ENCODE measurements at regions not wholly inside any gene's neighbourhood (a gene's known extent, or its start where the extent isn't known, plus 50 kb on each side); places are given as distances from the start of the nearest gene placed in this dataset.

DNA sequence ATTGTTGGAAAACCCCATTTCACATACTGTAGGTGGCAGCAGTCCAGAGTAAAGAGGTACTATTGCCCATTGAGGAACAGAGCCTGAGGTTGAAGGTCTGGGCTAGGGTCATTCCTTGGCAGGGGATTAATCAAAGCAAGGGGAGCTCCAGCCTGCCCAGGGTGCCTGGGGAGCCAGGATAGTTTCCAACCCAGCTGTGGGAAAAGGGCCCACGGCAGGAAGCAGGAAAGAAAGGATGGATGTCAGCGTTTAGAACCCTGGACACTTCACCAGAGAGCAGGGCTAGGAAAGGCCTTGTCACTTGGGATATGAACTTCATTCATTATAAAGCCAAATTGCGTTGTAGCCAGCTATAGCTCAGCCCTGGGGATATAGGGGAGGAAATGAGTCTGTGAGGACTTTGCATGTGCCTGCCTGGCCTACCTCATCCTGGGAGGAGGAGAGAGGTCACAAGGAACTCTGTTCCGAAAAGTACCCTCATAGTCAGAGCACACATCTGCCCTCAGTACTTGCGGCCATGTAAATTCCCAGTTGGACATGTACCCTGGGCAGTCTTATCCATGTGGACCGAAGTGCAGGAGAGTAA is 140.2 kb upstream of the COPS8 start:
- no peak for DNase-seq (ENCODE audit: low read depth)
- TF ChIP-seq, protein P1, sequence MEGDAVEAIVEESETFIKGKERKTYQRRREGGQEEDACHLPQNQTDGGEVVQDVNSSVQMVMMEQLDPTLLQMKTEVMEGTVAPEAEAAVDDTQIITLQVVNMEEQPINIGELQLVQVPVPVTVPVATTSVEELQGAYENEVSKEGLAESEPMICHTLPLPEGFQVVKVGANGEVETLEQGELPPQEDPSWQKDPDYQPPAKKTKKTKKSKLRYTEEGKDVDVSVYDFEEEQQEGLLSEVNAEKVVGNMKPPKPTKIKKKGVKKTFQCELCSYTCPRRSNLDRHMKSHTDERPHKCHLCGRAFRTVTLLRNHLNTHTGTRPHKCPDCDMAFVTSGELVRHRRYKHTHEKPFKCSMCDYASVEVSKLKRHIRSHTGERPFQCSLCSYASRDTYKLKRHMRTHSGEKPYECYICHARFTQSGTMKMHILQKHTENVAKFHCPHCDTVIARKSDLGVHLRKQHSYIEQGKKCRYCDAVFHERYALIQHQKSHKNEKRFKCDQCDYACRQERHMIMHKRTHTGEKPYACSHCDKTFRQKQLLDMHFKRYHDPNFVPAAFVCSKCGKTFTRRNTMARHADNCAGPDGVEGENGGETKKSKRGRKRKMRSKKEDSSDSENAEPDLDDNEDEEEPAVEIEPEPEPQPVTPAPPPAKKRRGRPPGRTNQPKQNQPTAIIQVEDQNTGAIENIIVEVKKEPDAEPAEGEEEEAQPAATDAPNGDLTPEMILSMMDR (IDR thresholded peaks at IDR 0.05; ENCODE audit: low read depth, low read length, missing control alignments) = no peak
- no peak overlapping the region for H3K4me3 ChIP-seq (ENCODE audit: low read depth, low read length)

DNA sequence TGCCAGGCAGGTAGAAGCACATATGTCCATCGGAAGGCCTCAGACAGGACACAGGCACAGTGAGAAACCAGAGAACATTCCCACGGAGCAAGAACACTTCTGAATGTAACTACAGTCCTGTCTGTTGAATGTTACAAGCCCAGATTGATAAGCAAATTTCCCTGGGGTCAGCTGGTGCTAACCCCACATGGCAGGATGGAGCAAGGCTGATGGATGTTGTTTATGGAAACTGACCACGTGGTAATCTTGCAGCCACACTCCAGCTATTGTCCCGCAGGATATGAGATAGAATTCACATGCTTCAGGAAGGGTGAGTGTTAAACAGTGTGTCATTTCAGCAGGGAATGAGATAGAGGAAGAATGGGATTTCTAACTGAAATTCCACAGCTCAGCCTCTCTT is 138.8 kb upstream of the COPS8 start:
- no peak for DNase-seq (ENCODE audit: low read depth)
- TF ChIP-seq, protein P1 (IDR thresholded peaks at IDR 0.05; ENCODE audit: low read depth, low read length, missing control alignments) = no peak
- no peak overlapping the region for H3K4me3 ChIP-seq (ENCODE audit: low read depth, low read length)

DNA sequence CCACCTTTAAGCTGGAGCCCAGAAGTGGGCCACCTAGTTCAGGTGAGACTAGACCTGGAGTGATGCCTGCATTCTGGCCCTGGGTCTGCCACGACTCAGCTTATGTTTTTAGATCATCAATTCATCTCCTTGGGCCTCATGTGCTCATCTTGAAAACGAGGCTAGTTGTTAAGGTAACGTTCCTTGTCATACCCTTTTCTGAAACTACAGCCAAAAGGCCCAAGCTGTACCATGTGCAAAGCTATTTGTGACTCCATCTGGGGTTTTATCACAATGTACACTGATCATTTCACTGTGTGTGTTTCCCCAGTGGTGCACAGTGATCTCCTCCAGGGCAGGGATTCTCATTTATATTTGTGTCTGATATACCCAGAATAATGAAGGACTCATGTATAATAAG is 138.4 kb upstream of the COPS8 start:
- DNase-seq (ENCODE audit: low read depth) = no peak
- H3K4me3 ChIP-seq (ENCODE audit: low read depth, low read length) = no peak overlapping the region
- TF ChIP-seq, protein P1 (IDR thresholded peaks at IDR 0.05; ENCODE audit: low read depth, low read length, missing control alignments) = no peak

DNA sequence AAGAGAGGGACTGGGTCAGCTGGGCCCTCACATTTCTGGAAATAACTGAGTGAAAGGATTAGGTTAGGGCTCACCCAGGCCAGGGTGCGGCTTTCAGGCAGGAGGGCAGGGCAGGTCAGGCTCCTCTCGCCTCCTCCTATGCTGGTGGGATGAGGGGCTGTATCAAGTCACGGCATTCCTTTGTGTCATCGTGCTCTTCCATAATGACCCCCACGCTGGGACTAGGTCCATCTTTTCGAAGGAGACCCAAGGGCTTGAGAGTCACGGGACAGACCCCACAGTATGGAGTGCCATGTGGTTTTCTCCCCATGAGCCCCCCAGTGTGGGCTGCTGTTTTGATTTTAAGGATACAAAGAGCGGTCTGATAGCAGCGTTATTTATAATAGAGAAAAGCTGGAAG is 137.8 kb upstream of the COPS8 start:
- TF ChIP-seq, protein P1 (IDR thresholded peaks at IDR 0.05; ENCODE audit: low read depth, low read length, missing control alignments) = no peak
- H3K4me3 ChIP-seq (ENCODE audit: low read depth, low read length) = no peak overlapping the region
- DNase-seq (ENCODE audit: low read depth) = no peak

DNA sequence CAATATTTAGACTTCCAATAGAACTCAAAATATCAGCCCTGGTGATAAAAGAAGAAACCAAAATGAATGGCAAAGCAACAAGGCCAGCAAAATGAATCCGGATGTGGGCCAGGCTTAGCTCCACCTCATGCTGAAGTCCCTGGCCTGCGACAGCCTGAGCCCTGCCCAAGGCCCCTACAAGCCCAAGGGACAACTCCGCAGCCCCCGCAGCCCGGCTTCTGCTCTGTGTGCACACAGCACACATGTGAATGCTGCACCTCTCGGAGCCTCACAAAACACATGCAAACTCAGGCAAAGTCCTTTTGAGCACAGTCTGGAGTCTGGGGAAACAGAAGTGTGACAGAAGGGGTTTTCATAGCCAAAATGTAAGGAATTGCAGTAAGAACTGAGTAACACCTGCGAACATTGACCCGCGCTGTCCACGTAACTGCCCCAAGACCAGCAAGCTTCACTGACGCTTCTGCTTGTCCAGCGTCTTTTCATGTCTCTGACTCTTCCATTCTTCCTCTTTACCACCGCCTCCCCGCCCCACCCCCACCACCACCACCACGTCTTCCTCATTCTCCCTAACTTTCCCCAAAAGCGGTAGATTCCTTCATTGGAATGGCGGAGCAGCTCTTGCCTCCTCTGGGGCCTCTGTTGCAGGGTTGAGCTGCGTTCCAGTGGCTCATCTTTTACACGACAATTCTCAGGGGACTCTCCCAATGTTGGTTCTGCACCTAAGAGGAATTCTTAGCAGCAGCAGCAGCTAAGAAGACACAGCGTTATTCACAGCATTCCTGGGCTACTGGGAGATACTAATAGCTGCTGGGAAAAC is 136.4 kb upstream of the COPS8 start:
- H3K4me3 ChIP-seq (ENCODE audit: low read depth, low read length) = no peak overlapping the region
- TF ChIP-seq, protein P1 (IDR thresholded peaks at IDR 0.05; ENCODE audit: low read depth, low read length, missing control alignments) = no peak
- no peak for DNase-seq (ENCODE audit: low read depth)

DNA sequence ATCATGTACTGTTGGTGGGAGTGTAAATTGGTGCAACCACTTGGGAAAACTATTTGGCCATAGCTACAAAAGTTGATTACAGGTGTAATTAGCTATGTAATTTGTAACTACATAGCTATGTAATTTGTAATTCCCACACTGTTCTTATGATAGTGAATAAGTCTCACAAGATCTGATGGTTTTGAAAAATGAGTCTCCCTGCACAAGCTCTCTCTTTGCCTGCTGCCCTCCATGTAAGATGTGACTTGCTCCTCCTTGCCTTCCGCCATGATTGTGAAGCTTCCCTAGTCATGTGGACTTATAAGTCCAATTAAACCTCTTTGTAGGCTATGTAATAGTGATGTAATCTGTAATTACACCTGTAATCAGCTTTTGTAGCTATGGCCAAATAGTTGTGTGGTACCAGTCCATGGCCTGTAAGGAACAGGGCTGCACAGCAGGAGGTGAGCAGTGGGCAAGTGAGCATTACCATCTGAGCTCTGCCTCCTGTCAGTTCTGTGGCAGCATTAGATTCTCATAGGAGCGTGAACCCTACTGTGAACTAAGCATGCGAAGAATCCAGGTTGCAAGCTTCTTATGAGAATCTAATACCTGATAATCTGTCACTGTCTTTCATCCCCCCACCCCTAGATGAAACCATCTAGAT is 133.7 kb upstream of the COPS8 start:
- DNase-seq (ENCODE audit: low read depth) = no peak
- no peak overlapping the region for H3K4me3 ChIP-seq (ENCODE audit: low read depth, low read length)
- TF ChIP-seq, protein P1 (IDR thresholded peaks at IDR 0.05; ENCODE audit: low read depth, low read length, missing control alignments) = no peak

Data from GM12864 (cell line).